ENCODE measurements at regions not wholly inside any gene's neighbourhood (a gene's known extent, or its start where the extent isn't known, plus 50 kb on each side); places are given as distances from the start of the nearest gene placed in this dataset.

DNA sequence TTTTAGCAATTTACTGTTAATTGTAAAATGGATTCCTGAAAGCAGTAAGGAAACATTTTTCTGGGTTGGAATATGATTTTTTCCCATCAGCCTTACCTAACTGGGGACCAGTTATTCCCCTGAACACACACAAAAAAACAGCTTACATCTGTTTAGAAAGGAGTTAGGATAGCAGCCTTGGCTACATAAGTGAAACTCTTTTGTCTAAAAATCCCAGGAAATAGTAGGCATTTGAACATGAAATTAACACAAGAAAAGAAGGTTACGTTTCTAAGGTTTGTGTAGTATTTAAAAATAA, 696.2 kb upstream of the MARCKS start:
- no peaks in the 10 kb centered on the region for H3K27me3 ChIP-seq
- H3K36me3 ChIP-seq = no peaks in the 10 kb centered on the region
- DNase-seq = no peak
- no peaks in the 10 kb centered on the region for H3K9me3 ChIP-seq
- H3K4me1 ChIP-seq = no peaks in the 10 kb centered on the region; the same call in 1 of the 2 replicates
- no peak overlapping the region for H3K4me3 ChIP-seq (ENCODE audit: low read depth, low read length)
- TF ChIP-seq, protein P1, sequence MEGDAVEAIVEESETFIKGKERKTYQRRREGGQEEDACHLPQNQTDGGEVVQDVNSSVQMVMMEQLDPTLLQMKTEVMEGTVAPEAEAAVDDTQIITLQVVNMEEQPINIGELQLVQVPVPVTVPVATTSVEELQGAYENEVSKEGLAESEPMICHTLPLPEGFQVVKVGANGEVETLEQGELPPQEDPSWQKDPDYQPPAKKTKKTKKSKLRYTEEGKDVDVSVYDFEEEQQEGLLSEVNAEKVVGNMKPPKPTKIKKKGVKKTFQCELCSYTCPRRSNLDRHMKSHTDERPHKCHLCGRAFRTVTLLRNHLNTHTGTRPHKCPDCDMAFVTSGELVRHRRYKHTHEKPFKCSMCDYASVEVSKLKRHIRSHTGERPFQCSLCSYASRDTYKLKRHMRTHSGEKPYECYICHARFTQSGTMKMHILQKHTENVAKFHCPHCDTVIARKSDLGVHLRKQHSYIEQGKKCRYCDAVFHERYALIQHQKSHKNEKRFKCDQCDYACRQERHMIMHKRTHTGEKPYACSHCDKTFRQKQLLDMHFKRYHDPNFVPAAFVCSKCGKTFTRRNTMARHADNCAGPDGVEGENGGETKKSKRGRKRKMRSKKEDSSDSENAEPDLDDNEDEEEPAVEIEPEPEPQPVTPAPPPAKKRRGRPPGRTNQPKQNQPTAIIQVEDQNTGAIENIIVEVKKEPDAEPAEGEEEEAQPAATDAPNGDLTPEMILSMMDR (IDR thresholded peaks at IDR 0.05; ENCODE audit: low read depth, low read length) = no peak

DNA sequence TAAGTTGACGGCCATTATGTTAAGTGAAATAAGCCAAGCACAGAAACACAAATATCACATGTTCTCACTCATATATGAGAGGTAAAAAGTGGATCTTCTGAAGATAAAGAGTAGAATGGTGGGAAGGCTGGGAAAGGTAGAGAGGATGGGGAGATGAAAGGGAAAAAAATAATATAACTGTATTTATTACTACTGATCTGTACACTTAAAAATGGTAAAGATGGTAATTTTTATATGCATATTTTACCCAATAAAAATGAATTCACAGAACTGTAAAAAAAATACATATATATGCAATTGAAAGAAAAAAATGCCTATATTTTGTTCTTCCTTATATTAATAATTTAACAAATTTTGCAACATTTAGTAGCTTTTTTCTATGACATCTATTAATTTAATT, 694.4 kb upstream of the MARCKS start:
- Histone ChIP-seq H3K27me3 (no peaks in the 10 kb centered on the region), H3K9me3 (no peaks in the 10 kb centered on the region), H3K4me1 (no peaks in the 10 kb centered on the region; the same call in 1 of the 2 replicates), H3K4me3 (ENCODE audit: low read depth, low read length) (no peak overlapping the region), H3K36me3 (no peaks in the 10 kb centered on the region)
- DNase-seq = no peak
- TF ChIP-seq, protein P1 (IDR thresholded peaks at IDR 0.05; ENCODE audit: low read depth, low read length) = no peak

DNA sequence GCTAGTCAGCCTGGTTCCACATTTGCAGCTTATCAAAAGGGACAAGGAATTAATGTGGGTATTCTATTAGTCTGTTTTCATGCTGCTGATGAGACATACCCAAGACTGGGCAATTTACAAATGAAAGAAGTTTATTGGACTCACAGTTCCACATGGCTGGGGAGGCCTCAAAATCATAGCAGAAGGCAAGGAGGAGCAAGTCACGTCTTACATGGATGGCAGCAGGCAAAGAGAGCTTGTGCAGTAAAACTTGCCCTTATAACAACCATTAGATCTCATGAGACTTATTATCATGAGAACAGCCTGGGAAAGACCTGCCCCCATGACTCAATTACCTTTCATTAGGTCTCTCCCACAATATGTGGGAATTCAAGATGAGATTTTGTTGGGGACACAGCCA, 689.1 kb upstream of the MARCKS start:
- H3K36me3 ChIP-seq = no peaks in the 10 kb centered on the region
- no peak overlapping the region for H3K4me3 ChIP-seq (ENCODE audit: low read depth, low read length)
- peaks cover 3% of the 10 kb centered on the region for H3K4me1 ChIP-seq
- no peaks in the 10 kb centered on the region for H3K9me3 ChIP-seq
- no peaks in the 10 kb centered on the region for H3K27me3 ChIP-seq
- TF ChIP-seq, protein P1 (IDR thresholded peaks at IDR 0.05; ENCODE audit: low read depth, low read length) = no peak
- no peak for DNase-seq

DNA sequence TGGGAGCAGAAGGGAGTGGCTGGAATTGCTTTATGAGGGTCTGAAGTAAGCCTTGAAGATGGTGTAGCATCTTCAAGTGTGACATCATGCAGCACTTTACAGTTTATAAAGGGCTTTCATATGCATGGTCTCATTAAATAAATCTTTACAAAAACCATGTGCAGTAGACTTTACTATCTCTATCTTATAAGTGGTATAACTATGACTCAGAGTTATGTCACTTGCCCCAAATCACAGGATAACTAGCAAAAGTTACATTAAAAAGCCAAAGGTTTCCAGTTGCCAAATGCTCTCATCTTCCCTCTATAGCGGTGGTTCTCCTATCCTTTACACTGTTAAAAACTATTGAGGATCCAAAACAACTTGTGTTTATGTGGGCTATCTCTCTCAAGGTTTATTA, 687.7 kb upstream of the MARCKS start:
- H3K9me3 ChIP-seq = no peaks in the 10 kb centered on the region
- no peak overlapping the region for H3K4me3 ChIP-seq (ENCODE audit: low read depth, low read length)
- H3K36me3 ChIP-seq = no peaks in the 10 kb centered on the region
- DNase-seq = no peak
- H3K4me1 ChIP-seq = peaks cover 3% of the 10 kb centered on the region
- no peaks in the 10 kb centered on the region for H3K27me3 ChIP-seq
- TF ChIP-seq, protein P1 (IDR thresholded peaks at IDR 0.05; ENCODE audit: low read depth, low read length) = no peak

DNA sequence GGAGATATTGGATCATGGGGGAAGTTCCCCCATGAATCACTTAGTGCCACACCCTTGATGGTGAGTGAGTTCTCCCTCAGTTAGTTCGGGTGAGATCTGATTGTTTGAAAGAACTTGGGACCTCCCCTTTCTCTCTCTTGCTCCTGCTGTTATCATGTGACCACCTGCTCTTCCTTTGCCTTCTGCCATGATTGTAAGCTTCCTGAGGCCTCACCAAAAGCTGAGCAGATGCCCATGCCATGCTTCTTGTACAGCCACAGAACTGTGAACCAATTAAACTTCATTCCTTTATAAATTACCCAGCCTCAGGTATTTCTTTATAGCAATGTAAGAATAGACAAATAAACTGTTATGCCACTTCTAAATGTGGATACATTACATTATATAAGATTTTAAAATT, 686.7 kb upstream of the MARCKS start:
- Histone ChIP-seq H3K27me3 (no peaks in the 10 kb centered on the region), H3K4me3 (ENCODE audit: low read depth, low read length) (no peak overlapping the region), H3K36me3 (no peaks in the 10 kb centered on the region), H3K9me3 (no peaks in the 10 kb centered on the region), H3K4me1 (peaks cover 3% of the 10 kb centered on the region)
- no peak for DNase-seq
- TF ChIP-seq, protein P1 (IDR thresholded peaks at IDR 0.05; ENCODE audit: low read depth, low read length) = no peak

DNA sequence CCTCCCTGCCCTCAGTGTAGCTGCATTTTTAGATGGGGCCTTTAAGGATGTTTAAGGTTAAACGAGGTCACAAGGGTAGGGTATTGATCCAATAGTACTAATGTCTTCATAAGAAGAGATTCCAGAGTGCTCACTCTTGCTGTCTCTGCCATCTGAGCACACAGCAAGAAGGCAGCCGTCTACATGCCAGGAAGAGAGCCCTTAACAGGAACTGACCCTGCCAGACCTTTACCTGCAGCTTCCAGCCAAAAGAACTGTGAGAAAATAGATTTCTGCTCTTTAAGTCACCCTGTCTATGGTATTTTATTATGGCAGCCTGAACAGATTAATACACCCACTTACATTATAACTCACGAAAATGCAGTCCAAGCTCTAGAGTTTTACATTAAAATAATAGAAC, 685.3 kb upstream of the MARCKS start:
- Histone ChIP-seq H3K4me1 (peaks cover 3% of the 10 kb centered on the region), H3K27me3 (no peaks in the 10 kb centered on the region), H3K9me3 (no peaks in the 10 kb centered on the region), H3K4me3 (ENCODE audit: low read depth, low read length) (no peak overlapping the region), H3K36me3 (no peaks in the 10 kb centered on the region)
- TF ChIP-seq, protein P1 (IDR thresholded peaks at IDR 0.05; ENCODE audit: low read depth, low read length) = no peak
- no peak for DNase-seq
